Kidney epithelial cell (primary cell): ENCODE measurements at regions not wholly inside any gene's neighbourhood (a gene's known extent, or its start where the extent isn't known, plus 50 kb on each side); places are given as distances from the start of the nearest gene placed in this dataset.

Source experiments
- DNase-seq: peaks from one replicate; pipeline ENCODE4 v3.0.0-alpha.2; 2010; ENCODE audit warnings: low read depth
- H3K27me3 ChIP-seq: 2 replicates; pipeline ENCODE4 v1.6.0; 2011; ENCODE audit warnings: low read length; ENCODE audit not compliant: control insufficient read depth, insufficient read depth
- H3K36me3 ChIP-seq: 2 replicates; pipeline ENCODE4 v1.5.1; 2011; ENCODE audit warnings: low read length; ENCODE audit not compliant: control insufficient read depth, insufficient read depth
- H3K4me3 ChIP-seq: 2 replicates; pipeline ENCODE4 v1.5.1; 2011; ENCODE audit warnings: low read depth, mild to moderate bottlenecking, control low read depth, low read length
- CTCF ChIP-seq: IDR thresholded peaks from 2 replicates; pipeline ENCODE4 v1.5.1; 2011; ENCODE audit warnings: mild to moderate bottlenecking, moderate library complexity, low read length, control low read depth, inconsistent platforms; ENCODE audit not compliant: insufficient read depth, poor library complexity, severe bottlenecking

GRCh38 chr11:29482510-29482909 is 534.3 kb downstream of the KCNA4 start:
- Histone ChIP-seq H3K27me3 (no peaks in the 10 kb centered on the region), H3K4me3 (no peak overlapping the region), H3K36me3 (no peaks in the 10 kb centered on the region)
- peak; percentile 57 for DNase-seq
- no peak for TF ChIP-seq CTCF

GRCh38 chr11:29481738-29482137 is 535.1 kb downstream of the KCNA4 start:
- no peaks in the 10 kb centered on the region for H3K27me3 ChIP-seq
- no peak for DNase-seq
- no peak for TF ChIP-seq CTCF
- no peaks in the 10 kb centered on the region for H3K36me3 ChIP-seq
- no peak overlapping the region for H3K4me3 ChIP-seq

- TF ChIP-seq CTCF = no peak
- Histone ChIP-seq H3K36me3 (no peaks in the 10 kb centered on the region), H3K27me3 (no peaks in the 10 kb centered on the region), H3K4me3 (no peak overlapping the region)
- no peak for DNase-seq
Observed at GRCh38 chr11:29480981-29481380, 535.8 kb downstream of the KCNA4 start.

GRCh38 chr11:29458252-29458651 is 558.6 kb downstream of the KCNA4 start:
- H3K36me3 ChIP-seq = no peaks in the 10 kb centered on the region
- H3K27me3 ChIP-seq = no peaks in the 10 kb centered on the region
- no peak for DNase-seq
- TF ChIP-seq CTCF = no peak
- H3K4me3 ChIP-seq = no peak overlapping the region

GRCh38 chr11:29452146-29452545 is 564.7 kb downstream of the KCNA4 start:
- Histone ChIP-seq H3K27me3 (no peaks in the 10 kb centered on the region), H3K4me3 (no peak overlapping the region), H3K36me3 (no peaks in the 10 kb centered on the region)
- peak; percentile 77 for DNase-seq
- TF ChIP-seq CTCF = no peak

GRCh38 chr11:29449281-29450074 is 567.4 kb downstream of the KCNA4 start:
- no peak for DNase-seq
- no peak for TF ChIP-seq CTCF
- Histone ChIP-seq H3K4me3 (no peak overlapping the region), H3K27me3 (no peaks in the 10 kb centered on the region), H3K36me3 (no peaks in the 10 kb centered on the region)
